ENCODE measurements at regions not wholly inside any gene's neighbourhood (a gene's known extent, or its start where the extent isn't known, plus 50 kb on each side); places are given as distances from the start of the nearest gene placed in this dataset.

DNA sequence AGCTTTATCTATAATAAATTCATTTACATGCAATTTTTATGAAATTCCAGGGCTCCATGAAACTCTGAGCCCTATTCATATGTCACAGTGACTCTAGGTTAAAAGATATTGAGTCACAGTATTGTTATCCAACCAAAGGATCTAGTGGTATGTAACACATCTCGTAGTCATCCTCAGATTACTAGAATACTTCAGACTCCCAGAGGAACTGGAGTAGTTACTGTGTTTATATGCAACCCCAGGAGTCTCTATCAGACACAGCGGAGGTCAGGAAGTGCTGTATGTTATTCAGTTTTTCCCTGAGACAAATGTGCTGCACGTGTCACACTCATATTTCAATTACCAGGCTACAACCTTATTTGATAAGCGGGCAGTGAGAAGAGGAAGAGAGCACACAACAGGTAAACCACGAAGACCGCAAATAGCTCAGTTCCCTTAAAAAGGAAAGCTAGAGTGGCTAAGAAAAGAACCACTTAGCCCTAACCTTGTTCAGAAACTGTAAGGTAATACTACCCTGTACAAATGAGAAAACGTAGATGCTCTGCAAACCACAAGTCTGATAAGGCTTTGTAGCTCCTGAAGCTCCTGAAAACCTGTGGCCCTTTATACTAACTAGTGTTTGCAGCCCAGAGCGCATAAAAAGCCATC lies 114.0 kb upstream of the CNTNAP2 start:
- H4K5ac ChIP-seq (ENCODE audit: insufficient read length, low read depth, low read length) = no peak overlapping the region
- H4K91ac ChIP-seq (replicated peaks; ENCODE audit: insufficient read length, low read length) = no peak overlapping the region
- DNase-seq (ENCODE audit: low read depth in 1 of 2, low spot score in 2 of 2) = no peak
- no peak overlapping the region for H2AFZ ChIP-seq (ENCODE audit: low read length)
- no peak overlapping the region for H4K8ac ChIP-seq (ENCODE audit: extremely low read depth, insufficient read depth, low read length)
- no peak overlapping the region for H2BK15ac ChIP-seq (ENCODE audit: low read length)
- H3K56ac ChIP-seq (replicated peaks; ENCODE audit: insufficient read length, low read depth, low read length) = no peak overlapping the region
- no peak overlapping the region for H2BK5ac ChIP-seq (ENCODE audit: low read depth, low read length)
- no peak overlapping the region for H3K4me2 ChIP-seq (ENCODE audit: insufficient read depth in 1 of 2, low read depth in 2 of 2, low read length in 2 of 2)
- H3K9ac ChIP-seq (replicated peaks in 1 of 4; ENCODE audit: extremely low read depth in 1 of 4, low read depth in 3 of 4, low read length in 3 of 4) = no peak overlapping the region
- H3K36me3 ChIP-seq (ENCODE audit: control insufficient read depth in 2 of 4, insufficient read depth in 4 of 4, low read length in 3 of 4) = no peaks in the 10 kb centered on the region
- no peaks in the 10 kb centered on the region for H3K23me2 ChIP-seq (ENCODE audit: low read depth, low read length)
- H4K20me1 ChIP-seq (replicated peaks in 1 of 2; ENCODE audit: control insufficient read depth in 1 of 2, insufficient read depth in 2 of 2, low read length in 2 of 2) = no peaks in the 10 kb centered on the region
- H2BK12ac ChIP-seq (ENCODE audit: low read depth, low read length) = no peak overlapping the region
- H3K27ac ChIP-seq (ENCODE audit: low read depth, low read length) = no peak overlapping the region
- no peak overlapping the region for H3K23ac ChIP-seq (ENCODE audit: insufficient read length)
- no peak overlapping the region for H2AK5ac ChIP-seq (ENCODE audit: low read depth, low read length)
- H3K14ac ChIP-seq (ENCODE audit: insufficient read length) = no peak overlapping the region
- ChIA-PET POLR2A (ENCODE audit: partially characterized antibody) (no interaction called here), CTCF (ENCODE audit: partially characterized antibody) (interaction anchor here (1.6 kb wide), 1 partner anchor 101 kb away, joined by 3 read pairs; no protein-coding TSS in a partner anchor)
- H3K27me3 ChIP-seq (replicated peaks in 1 of 4; ENCODE audit: control insufficient read depth in 3 of 4, extremely low read depth in 1 of 4, insufficient read depth in 3 of 4, low read length in 3 of 4) = no peaks in the 10 kb centered on the region
- no peaks in the 10 kb centered on the region for H3K4me1 ChIP-seq (replicated peaks in 1 of 4; ENCODE audit: control insufficient read depth in 3 of 4, insufficient read depth in 4 of 4, low read length in 3 of 4)
- no peak overlapping the region for H3K4ac ChIP-seq (replicated peaks; ENCODE audit: insufficient read length, low read depth, low read length)
- no peak overlapping the region for H2BK20ac ChIP-seq (ENCODE audit: low read length)
- no peaks in the 10 kb centered on the region for H3K79me2 ChIP-seq (ENCODE audit: control insufficient read depth in 1 of 2, insufficient read depth in 2 of 2, low read length in 2 of 2)
- 87% methylated on average over 8 of the region's 8 CpGs; no CpG with 5 or more reads in 1 of the 2 experiments for WGBS, 2 experiments (ENCODE audit: extremely low coverage in 1 of 2, insufficient coverage in 1 of 2, insufficient read length in 1 of 2, insufficient replicate concordance in 2 of 2, low coverage in 1 of 2, low lambda C conversion rate in 2 of 2, missing lambda C conversion rate in 1 of 2)
- FAIRE-seq = no peak
- H3K4me3 ChIP-seq (ENCODE audit: extremely low read depth in 1 of 4, insufficient read depth in 2 of 4, low read depth in 3 of 4, low read length in 4 of 4) = no peak overlapping the region
- no peak overlapping the region for H2BK120ac ChIP-seq (replicated peaks; ENCODE audit: low read depth, low read length)
- H3K18ac ChIP-seq (ENCODE audit: extremely low read depth, low read length) = no peak overlapping the region
- H3K79me1 ChIP-seq (ENCODE audit: low read depth, low read length) = no peaks in the 10 kb centered on the region
- H3K9me3 ChIP-seq (ENCODE audit: insufficient read depth in 2 of 2, low read depth in 1 of 2, low read length in 1 of 2) = no peaks in the 10 kb centered on the region
- TF ChIP-seq RAD21 (IDR thresholded peaks at IDR 0.05 in 1 of 2, conservative IDR thresholded peaks at IDR 0.05 in 1 of 2; ENCODE audit: low read depth in 2 of 2, low read length in 2 of 2) (no peak), EZH2 (IDR thresholded peaks at IDR 0.05; ENCODE audit: low read depth, low read length, severe bottlenecking) (no peak), POU5F1 (IDR thresholded peaks at IDR 0.05; ENCODE audit: low read depth, low read length) (no peak)
